A549 (cell line): ENCODE measurements at regions not wholly inside any gene's neighbourhood (a gene's known extent, or its start where the extent isn't known, plus 50 kb on each side); places are given as distances from the start of the nearest gene placed in this dataset.

ENCODE experiments used
- ATAC-seq, 2 experiments: fragments of 200-7000 bp in 1 of 2; fragments of >200 bp in 1 of 2; cut with Nextera tagmentation in 1 of 2; cut with Tn5 transposase in 1 of 2; 3 replicates each; pipeline versions ENCODE4 v1.8.0 to v1.9.1; 2018 to 2020; ENCODE audit warnings: mild to moderate bottlenecking in 1 of 2, moderate library complexity in 1 of 2
- CTCF ChIA-PET: fragments of 300-600 bp; sonication (Branson Sonifier 250); formaldehyde crosslinking; extraction: SDS; loops from one replicate; lab custom pipeline; 2021; ENCODE audit warnings: antibody characterized with exemption, inconsistent platforms; lab: Yijun Ruan, JAX
- POLR2A ChIA-PET: fragments of 350-600 bp; formaldehyde crosslinking; extraction: SDS; loops from one replicate; lab custom pipeline; 2021; ENCODE audit warnings: antibody characterized with exemption, inconsistent platforms; lab: Yijun Ruan, JAX
- DNase-seq, 2 experiments: peaks; one replicate each; pipeline versions ENCODE4 v3.0.0 to v3.0.0-alpha.2; 2011 to 2016; ENCODE audit warnings: low read depth in 1 of 2, low spot score in 1 of 2
- FAIRE-seq: peaks from 2 replicates; lab custom pipeline; 2011; peaks lifted over from hg19 to GRCh38; lab: Jason Lieb, UNC
- H3K27ac ChIP-seq, 2 experiments: fragments of >200 bp; sonication (Bioruptor Twin); formaldehyde crosslinking; 3 replicates each; pipeline ENCODE4 v1.5.1; 2016 to 2017
- H3K4me1 ChIP-seq: fragments of >200 bp; sonication (Bioruptor Twin); formaldehyde crosslinking; 3 replicates; pipeline ENCODE4 v1.6.1; 2016
- H3K4me2 ChIP-seq: fragments of >200 bp; sonication (Bioruptor Twin); formaldehyde crosslinking; 3 replicates; pipeline ENCODE4 v1.6.1; 2016
- H3K4me3 ChIP-seq: fragments of >200 bp; sonication (Bioruptor Twin); formaldehyde crosslinking; 3 replicates; pipeline ENCODE4 v1.5.1; 2016
- H3K9me3 ChIP-seq: fragments of >200 bp; sonication (Bioruptor Twin); formaldehyde crosslinking; 3 replicates; pipeline ENCODE4 v1.6.1; 2016
- FOSL2 ChIP-seq, 2 experiments: fragments of 450-650 bp in 1 of 2; fragments of >200 bp in 1 of 2; sonication (Bioruptor Twin) in 1 of 2; formaldehyde crosslinking; IDR thresholded peaks; 2 replicates each; pipeline versions ENCODE4 v1.5.0 to v1.6.1; 2016 to 2020; ENCODE audit warnings: mild to moderate bottlenecking in 1 of 2, moderate library complexity in 1 of 2
- HDAC2 ChIP-seq: fragments of 200-600 bp; sonication (generic); IDR thresholded peaks from 2 replicates; pipeline ENCODE4 v1.6.1; 2016
- HOXB13 ChIP-seq: fragments of 250-450 bp; sonication (Bioruptor Pico); IDR thresholded peaks from 2 replicates; pipeline ENCODE4 v1.5.0; 2020; ENCODE audit warnings: low read depth, mild to moderate bottlenecking, moderate library complexity
- JUNB ChIP-seq: fragments of >200 bp; sonication (Bioruptor Twin); formaldehyde crosslinking; IDR thresholded peaks from 2 replicates; pipeline ENCODE4 v1.6.1; 2016
- KDM5A ChIP-seq: fragments of 200-600 bp; sonication (generic); IDR thresholded peaks from 2 replicates; pipeline ENCODE4 v1.6.1; 2016; ENCODE audit warnings: antibody characterized with exemption, mild to moderate bottlenecking
- MAZ ChIP-seq: fragments of 150-350 bp; IDR thresholded peaks from 2 replicates; pipeline ENCODE4 v1.6.1; 2014; ENCODE audit warnings: antibody characterized with exemption, low read depth, low read length, borderline replicate concordance
- MYC ChIP-seq: IDR thresholded peaks from 2 replicates; pipeline ENCODE4 v1.6.1; 2012; ENCODE audit warnings: mild to moderate bottlenecking, inconsistent platforms, low read length, improper control_type of control experiment, borderline replicate concordance
- NFE2L2 ChIP-seq: fragments of 150-350 bp; conservative IDR thresholded peaks from 2 replicates; pipeline ENCODE4 v1.6.1; 2014; ENCODE audit warnings: low read length
- POLR2AphosphoS2 ChIP-seq: conservative IDR thresholded peaks from 2 replicates; pipeline ENCODE4 v1.6.1; 2012; ENCODE audit warnings: low read length, improper control_type of control experiment, inconsistent platforms
- RFX5 ChIP-seq: fragments of 450-650 bp; IDR thresholded peaks from 2 replicates; pipeline ENCODE4 v1.7.1; 2014; ENCODE audit warnings: antibody characterized with exemption, mild to moderate bottlenecking, moderate library complexity
- TFCP2L1 ChIP-seq: fragments of 250-450 bp; sonication (Bioruptor Pico); IDR thresholded peaks from 2 replicates; pipeline ENCODE4 v1.5.0; 2021; ENCODE audit warnings: mild to moderate bottlenecking
- ZC3H11A ChIP-seq: fragments of 450-650 bp; IDR thresholded peaks from 2 replicates; pipeline ENCODE4 v1.6.1; 2014; ENCODE audit warnings: antibody characterized with exemption, mild to moderate bottlenecking
- WGBS: methylation state at CpG from one replicate; pipeline ENCODE4 v1.1.6; 2017; ENCODE audit errors: missing lambda C conversion rate; 5-methylcytosine and 5-hydroxymethylcytosine counted together
- TF ChIP-seq, protein P1 (sequence below): IDR thresholded peaks from 2 replicates; pipeline ENCODE4 v1.6.1; 2012
- TF ChIP-seq, protein P2 (sequence below): fragments of >200 bp; sonication (Bioruptor Twin); formaldehyde crosslinking; IDR thresholded peaks from 3 replicates; pipeline ENCODE4 v1.6.1; 2016
- TF ChIP-seq, protein P3 (sequence below): IDR thresholded peaks from 2 replicates; pipeline ENCODE4 v1.6.1; 2012
- TF ChIP-seq, protein P4 (sequence below): fragments of 250-450 bp; sonication (Bioruptor Pico); IDR thresholded peaks from 2 replicates; pipeline ENCODE4 v1.5.0; 2020; ENCODE audit warnings: low read depth, mild to moderate bottlenecking, moderate library complexity

DNA sequence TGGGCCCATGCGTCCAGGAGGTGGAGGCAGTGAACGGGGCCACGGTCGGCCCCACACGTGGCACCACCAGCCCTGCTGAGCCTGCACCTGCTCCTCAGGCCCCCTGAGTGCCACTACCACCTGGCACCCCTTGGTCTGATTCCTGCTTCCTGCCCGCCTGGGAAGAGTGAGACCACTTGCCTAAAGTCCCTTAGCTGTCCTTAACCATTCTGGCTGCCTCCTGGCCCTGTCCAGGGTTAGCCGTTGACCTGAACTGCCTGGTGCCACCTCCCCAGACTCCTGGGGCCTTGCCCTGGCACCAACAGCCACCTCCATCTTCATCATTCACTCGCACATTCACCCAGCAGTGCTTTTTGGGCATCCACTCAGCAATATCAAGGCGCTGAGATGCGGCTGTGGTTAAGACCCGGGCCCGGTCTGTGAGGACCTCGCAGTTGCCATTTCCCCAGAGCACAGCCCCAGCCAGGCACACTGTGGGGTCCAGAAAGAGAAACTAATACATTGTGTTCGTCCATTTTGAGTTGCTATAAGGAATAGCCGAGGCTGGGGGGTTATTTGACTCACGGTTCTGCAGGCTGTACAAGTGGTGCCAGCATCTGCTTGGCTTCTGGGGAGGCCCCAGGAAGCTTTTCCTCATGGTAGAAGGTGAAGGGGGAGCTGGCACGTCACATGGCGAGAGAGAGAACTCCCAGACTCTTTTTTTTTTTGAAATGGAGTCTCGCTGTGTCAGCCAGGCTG is 318.4 kb downstream of the SEC14L1 start:
- ATAC-seq = no peak
- no peak overlapping the region for H3K4me3 ChIP-seq
- WGBS = 93% methylated on average over 19 of the region's 19 CpGs
- ChIA-PET POLR2A (no interaction called here), CTCF (interaction anchor here (0.8 to 3.0 kb wide), 6 partner anchors 11 to 129 kb away, joined by 3 to 15 read pairs (median 8); no protein-coding TSS in a partner anchor)
- no peak for FAIRE-seq
- no peak overlapping the region for H3K27ac ChIP-seq
- no peak for DNase-seq
- H3K4me2 ChIP-seq = no peak overlapping the region
- H3K4me1 ChIP-seq = 0 out of 3 replicates have a peak, but pooled peaks cover 3% of the 10 kb centered on the region
- TF ChIP-seq FOSL2 (IDR thresholded peaks at IDR 0.05) (no peak), FOSL2 (CRISPR knock-in tag; IDR thresholded peaks at IDR 0.05) (no peak), NFE2L2 (no peak), MYC (no peak)
- TF ChIP-seq, all 56 proteins: peak for 0
- no peaks in the 10 kb centered on the region for H3K9me3 ChIP-seq

DNA sequence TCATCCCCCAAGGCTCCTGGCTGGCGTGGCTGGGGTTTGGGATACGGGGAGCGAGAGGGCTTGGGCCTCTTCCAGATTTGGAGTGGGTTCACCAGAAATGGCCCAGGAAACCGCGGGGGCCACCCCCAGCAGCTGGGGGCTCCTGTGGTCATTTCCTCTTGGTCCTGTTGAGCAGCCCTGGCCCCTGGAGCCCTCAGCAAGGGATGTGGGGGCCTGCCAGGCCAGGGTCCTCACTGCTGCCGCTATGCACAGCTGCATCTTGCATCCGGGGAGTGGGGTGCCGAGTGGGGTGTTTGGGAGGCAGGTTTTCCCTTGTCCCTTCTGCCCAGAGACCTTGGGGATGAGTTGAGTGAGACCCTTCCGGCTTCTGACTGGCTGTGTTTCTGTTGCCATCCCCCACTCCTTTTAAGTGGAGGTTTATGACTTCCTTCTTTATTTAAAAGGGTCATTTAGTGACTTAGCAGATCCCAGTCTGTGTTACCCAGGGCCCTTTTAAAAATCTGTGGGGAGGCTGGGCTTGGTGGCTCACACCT is 319.8 kb downstream of the SEC14L1 start:
- ATAC-seq (no peak), FAIRE-seq (no peak), DNase-seq (no peak)
- Histone ChIP-seq H3K9me3 (no peaks in the 10 kb centered on the region), H3K4me3 (no peak overlapping the region), H3K4me2 (no peak overlapping the region), H3K27ac (peak overlapping the region in 1 of 2 experiments; percentile 19; a peak in 1 of 6 replicates), H3K4me1 (peaks cover 8% of the 10 kb centered on the region; the same call in 2 of the 3 replicates)
- TF ChIP-seq TFCP2L1 (CRISPR knock-in tag) = no peak
- 79% methylated on average over 7 of the region's 9 CpGs for WGBS
- POLR2A ChIA-PET = interaction anchor here (0.6 kb wide), 1 partner anchor 250 kb away, joined by 3 read pairs; no protein-coding TSS in a partner anchor
- CTCF ChIA-PET = interaction anchor here (0.8 to 3.0 kb wide), 3 partner anchors 17 to 34 kb away, joined by 3 to 15 read pairs (median 13); no protein-coding TSS in a partner anchor

DNA sequence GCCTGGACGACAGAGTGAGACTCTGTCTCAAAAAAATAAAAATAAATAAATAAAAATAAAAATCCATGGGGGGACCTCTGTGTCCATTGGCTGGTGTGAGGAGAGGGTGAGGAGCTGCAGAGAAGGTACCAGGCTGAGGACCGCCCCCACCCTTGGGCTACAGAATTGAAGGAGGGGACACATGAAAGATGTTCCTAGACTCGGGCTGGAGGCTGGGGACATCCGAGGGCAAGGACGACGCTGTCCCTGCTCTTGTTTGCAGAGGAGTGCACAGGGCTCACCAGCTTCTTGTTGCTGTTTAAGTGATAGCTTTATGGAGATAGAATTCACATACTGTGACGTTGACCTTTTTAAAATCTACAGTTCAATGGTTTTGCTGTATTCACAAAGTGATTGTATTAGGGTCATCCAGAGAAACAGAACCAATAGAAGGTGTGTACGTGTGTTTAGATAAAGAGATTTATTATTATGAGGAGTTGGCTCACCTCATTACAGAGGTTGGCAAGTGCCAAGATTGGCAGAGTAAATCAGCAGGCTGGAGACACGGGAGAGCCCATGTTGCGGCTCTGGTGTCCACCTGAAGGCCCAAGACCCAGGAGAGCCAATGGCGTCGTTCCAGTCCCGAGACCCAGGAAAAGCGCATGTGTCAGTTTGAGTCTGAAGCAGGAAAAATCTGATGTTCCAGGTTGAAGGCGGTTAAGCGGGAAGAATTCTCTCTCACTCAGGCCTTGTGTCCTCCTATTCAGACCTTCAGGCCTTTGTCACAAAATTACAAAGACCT is 320.7 kb downstream of the SEC14L1 start:
- ATAC-seq (no peak), DNase-seq (no peak)
- Histone ChIP-seq H3K4me3 (no peak overlapping the region), H3K4me1 (peaks cover 14% of the 10 kb centered on the region; the same call in 2 of the 3 replicates), H3K27ac (no peak overlapping the region), H3K9me3 (no peaks in the 10 kb centered on the region)
- ChIA-PET POLR2A (no interaction called here), CTCF (interaction anchor here (3.0 kb wide), 1 partner anchor 33 kb away, joined by 15 read pairs; no protein-coding TSS in a partner anchor)
- TF ChIP-seq, protein P1, sequence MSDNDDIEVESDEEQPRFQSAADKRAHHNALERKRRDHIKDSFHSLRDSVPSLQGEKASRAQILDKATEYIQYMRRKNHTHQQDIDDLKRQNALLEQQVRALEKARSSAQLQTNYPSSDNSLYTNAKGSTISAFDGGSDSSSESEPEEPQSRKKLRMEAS = no peak
- TF ChIP-seq, protein P2, sequence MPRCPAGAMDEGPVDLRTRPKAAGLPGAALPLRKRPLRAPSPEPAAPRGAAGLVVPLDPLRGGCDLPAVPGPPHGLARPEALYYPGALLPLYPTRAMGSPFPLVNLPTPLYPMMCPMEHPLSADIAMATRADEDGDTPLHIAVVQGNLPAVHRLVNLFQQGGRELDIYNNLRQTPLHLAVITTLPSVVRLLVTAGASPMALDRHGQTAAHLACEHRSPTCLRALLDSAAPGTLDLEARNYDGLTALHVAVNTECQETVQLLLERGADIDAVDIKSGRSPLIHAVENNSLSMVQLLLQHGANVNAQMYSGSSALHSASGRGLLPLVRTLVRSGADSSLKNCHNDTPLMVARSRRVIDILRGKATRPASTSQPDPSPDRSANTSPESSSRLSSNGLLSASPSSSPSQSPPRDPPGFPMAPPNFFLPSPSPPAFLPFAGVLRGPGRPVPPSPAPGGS = no peak
- TF ChIP-seq HDAC2 (no peak), JUNB (no peak), MAZ (no peak), ZC3H11A (no peak)
- TF ChIP-seq, protein P3, sequence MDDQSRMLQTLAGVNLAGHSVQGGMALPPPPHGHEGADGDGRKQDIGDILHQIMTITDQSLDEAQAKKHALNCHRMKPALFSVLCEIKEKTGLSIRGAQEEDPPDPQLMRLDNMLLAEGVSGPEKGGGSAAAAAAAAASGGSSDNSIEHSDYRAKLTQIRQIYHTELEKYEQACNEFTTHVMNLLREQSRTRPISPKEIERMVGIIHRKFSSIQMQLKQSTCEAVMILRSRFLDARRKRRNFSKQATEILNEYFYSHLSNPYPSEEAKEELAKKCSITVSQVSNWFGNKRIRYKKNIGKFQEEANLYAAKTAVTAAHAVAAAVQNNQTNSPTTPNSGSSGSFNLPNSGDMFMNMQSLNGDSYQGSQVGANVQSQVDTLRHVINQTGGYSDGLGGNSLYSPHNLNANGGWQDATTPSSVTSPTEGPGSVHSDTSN = no peak
- TF ChIP-seq, all 56 proteins: peak for 0
- H3K4me2 ChIP-seq = no peak overlapping the region
- no peak for FAIRE-seq
- WGBS = 91% methylated on average over 16 of the region's 16 CpGs

DNA sequence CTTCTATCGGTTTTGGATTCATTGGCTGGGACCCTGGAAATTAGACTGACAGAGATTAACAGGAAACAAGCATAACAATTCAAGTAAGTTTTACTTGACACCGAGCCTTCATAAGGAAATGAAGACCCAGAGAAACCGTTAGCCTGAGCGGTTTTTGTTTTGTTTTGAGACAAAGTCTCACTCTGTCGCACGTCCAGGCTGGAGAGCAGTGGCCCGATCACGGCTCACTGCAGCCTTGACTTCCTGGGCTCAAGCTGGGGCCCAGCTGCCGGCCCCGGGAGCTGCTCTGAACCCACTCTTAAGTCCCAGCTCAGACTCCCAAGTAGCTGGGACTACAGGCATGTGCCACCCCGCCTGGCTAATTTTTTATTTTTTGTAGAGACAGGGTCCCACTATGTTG is 321.3 kb downstream of the SEC14L1 start:
- H3K27ac ChIP-seq = no peak overlapping the region
- FAIRE-seq = peak; percentile 65
- no peaks in the 10 kb centered on the region for H3K9me3 ChIP-seq
- ChIA-PET CTCF (no interaction called here), POLR2A (no interaction called here)
- DNase-seq = no peak
- H3K4me2 ChIP-seq = no peak overlapping the region
- TF ChIP-seq, protein P4, sequence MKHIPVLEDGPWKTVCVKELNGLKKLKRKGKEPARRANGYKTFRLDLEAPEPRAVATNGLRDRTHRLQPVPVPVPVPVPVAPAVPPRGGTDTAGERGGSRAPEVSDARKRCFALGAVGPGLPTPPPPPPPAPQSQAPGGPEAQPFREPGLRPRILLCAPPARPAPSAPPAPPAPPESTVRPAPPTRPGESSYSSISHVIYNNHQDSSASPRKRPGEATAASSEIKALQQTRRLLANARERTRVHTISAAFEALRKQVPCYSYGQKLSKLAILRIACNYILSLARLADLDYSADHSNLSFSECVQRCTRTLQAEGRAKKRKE (CRISPR knock-in tag) = no peak
- no peak for TF ChIP-seq HOXB13 (CRISPR knock-in tag)
- no peak for TF ChIP-seq RFX5
- TF ChIP-seq POLR2AphosphoS2 = no peak
- TF ChIP-seq KDM5A = no peak
- TF ChIP-seq, all 56 proteins: peak for 0
- peaks cover 14% of the 10 kb centered on the region; the same call in 2 of the 3 replicates for H3K4me1 ChIP-seq
- WGBS = 94% methylated on average over 11 of the region's 11 CpGs
- H3K4me3 ChIP-seq = no peak overlapping the region
- no peak for ATAC-seq
